ENCODE measurements at regions not wholly inside any gene's neighbourhood (a gene's known extent, or its start where the extent isn't known, plus 50 kb on each side); places are given as distances from the start of the nearest gene placed in this dataset.

GRCh38 chr5:25489834-25490538, 845.2 kb upstream of the CDH10 start:
- no peak for TF ChIP-seq POLR2A (IDR thresholded peaks at IDR 0.05; ENCODE audit: low read length)
- TF ChIP-seq GATA1 (IDR thresholded peaks at IDR 0.05; ENCODE audit: low read depth, low read length) = no peak

Measured in erythroblast (primary cell).